Stimulated activated CD8-positive, alpha-beta memory T cell treated with anti-CD3 and anti-CD28 coated beads, Interleukin-2, amount 100 ng/mL, for 1 hour (primary cell): ENCODE measurements at regions not wholly inside any gene's neighbourhood (a gene's known extent, or its start where the extent isn't known, plus 50 kb on each side); places are given as distances from the start of the nearest gene placed in this dataset.
"Not testable (repeated sequence)": the region's sequence is repeated elsewhere in the genome, so short reads cannot be mapped to it uniquely, and the experiment has no call there.

Experiments
- DNase-seq, 2 donors: peaks; one replicate each; pipeline ENCODE4 v3.0.0-alpha.2; 2020; ENCODE audit warnings: low read depth in 2 of 2

GRCh38 chr14:71432334-71433110, 499.7 kb upstream of the RGS6 start:
- no peak for DNase-seq

GRCh38 chr14:71433303-71433702, 498.9 kb upstream of the RGS6 start:
- DNase-seq = no peak

DNA sequence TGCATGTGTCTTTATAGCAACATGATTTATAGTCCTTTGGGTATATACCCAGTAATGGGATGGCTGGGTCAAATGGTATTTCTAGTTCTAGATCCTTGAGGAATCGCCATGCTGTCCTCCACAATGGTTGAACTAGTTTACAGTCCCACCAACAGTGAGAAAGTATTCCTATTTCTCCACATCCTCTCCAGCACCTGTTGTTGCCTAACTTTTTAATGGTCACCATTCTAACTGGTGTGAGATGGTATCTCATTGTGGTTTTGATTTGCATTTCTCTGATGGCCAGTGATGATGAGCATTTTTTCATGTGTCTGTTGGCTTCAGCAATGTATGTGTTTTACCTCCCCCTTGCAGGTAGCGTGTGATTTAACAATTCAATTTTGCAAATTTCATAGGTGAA, 496.6 kb upstream of the RGS6 start:
- not testable (repeated sequence) for DNase-seq

GRCh38 chr14:71437870-71438269, 494.4 kb upstream of the RGS6 start:
- no peak for DNase-seq

- DNase-seq = no peak
These were observed 493.5 kb upstream of the RGS6 start for GRCh38 chr14:71438684-71439083.

- no peak for DNase-seq
These were observed 491.1 kb upstream of the RGS6 start for GRCh38 chr14:71441126-71441525.

GRCh38 chr14:71444030-71444822, 488.0 kb upstream of the RGS6 start:
- no peak for DNase-seq

GRCh38 chr14:71448431-71449315, 483.6 kb upstream of the RGS6 start:
- DNase-seq = no peak

GRCh38 chr14:71449316-71450055, 482.7 kb upstream of the RGS6 start:
- no peak for DNase-seq

GRCh38 chr14:71451501-71451900, 480.7 kb upstream of the RGS6 start:
- no peak for DNase-seq

- DNase-seq = no peak
These were observed 479.7 kb upstream of the RGS6 start for GRCh38 chr14:71452539-71452938.

DNA sequence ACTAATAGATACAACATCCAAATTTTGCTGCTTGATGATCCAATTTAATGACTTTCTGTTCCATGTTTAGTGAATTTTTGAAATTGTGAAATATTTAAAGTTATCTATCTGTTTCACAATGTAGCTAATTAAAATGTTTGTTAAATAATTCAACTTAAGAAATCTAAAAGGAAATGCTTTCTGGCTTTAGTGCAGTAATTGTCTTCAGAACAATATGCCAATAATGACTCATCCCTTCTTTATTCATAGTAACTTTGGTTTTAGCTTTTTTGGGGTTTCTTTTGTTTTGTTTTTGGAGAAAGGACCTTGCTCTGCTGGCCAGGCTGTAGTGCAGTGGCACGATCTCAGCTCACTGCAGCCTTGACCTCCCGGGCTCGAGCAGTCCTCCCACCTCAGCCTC, 479.2 kb upstream of the RGS6 start:
- no peak for DNase-seq

- no peak for DNase-seq
These were observed 478.2 kb upstream of the RGS6 start for GRCh38 chr14:71454010-71454409.

- DNase-seq = no peak
These were observed 477.5 kb upstream of the RGS6 start for GRCh38 chr14:71454513-71455332.

DNA sequence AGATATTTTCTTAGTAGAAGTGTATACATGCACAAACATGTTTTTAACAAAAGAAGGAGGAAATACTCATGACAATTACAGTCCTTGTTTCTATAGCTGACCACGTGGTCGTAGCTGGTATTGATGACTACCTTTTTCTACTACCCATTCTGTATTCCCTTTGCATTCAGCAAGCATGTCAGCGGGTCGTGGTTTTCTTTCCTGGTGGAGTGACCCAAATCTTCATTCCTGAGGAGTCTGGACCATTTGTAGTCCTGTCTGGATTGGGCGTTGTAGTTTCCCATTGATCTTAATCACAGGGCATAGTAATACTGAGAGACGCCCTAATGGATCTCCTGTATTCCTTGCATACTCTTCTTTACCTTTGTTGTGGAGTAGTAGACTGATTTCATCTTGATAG, 472.1 kb upstream of the RGS6 start:
- DNase-seq = no peak

- not testable (repeated sequence) for DNase-seq
These were observed 470.6 kb upstream of the RGS6 start for GRCh38 chr14:71461617-71462016.

- DNase-seq = no peak
These were observed 468.4 kb upstream of the RGS6 start for GRCh38 chr14:71463807-71464206.

DNA sequence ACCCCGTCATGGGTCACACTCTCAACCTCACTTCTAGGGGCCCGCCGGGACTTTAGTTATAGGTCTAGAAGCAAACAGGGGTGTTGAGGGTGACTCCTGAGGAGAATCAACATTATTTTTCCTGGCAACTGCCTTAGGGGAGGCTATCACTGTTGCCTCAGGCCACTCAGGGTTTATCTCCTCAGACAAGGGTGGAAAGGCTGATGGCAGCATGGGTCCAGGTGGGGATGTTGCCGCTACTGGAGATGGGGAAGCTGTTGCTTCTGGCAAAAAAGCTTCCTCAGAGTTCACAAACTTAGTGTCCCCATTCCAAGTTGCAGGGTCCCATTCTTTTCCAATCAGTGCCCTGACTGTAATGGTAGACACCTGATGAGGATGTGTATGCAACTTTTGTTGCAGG, 467.4 kb upstream of the RGS6 start:
- DNase-seq = no peak

GRCh38 chr14:71465316-71465715, 466.9 kb upstream of the RGS6 start:
- DNase-seq = no peak

GRCh38 chr14:71466251-71466650, 466.0 kb upstream of the RGS6 start:
- no peak for DNase-seq

DNA sequence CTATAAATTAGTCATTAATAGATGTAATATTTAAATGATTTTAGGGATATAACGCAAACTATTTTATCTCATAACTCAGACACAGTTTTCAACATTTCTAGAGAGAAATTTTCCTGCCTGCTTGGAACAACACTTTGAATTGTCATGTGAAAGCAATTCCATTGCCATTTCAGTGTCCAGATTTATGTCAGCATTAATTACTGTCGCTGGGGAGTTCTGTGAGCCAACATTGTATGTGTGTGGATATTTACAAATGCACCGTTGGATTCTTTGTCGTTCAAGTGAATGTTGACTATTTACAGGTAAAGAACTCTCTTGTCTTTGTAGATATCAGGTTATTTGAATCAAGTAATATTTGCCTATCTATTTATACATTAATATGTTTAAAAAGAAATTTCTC, 465.3 kb upstream of the RGS6 start:
- no peak for DNase-seq
